ENCODE measurements at regions not wholly inside any gene's neighbourhood (a gene's known extent, or its start where the extent isn't known, plus 50 kb on each side); places are given as distances from the start of the nearest gene placed in this dataset.

DNA sequence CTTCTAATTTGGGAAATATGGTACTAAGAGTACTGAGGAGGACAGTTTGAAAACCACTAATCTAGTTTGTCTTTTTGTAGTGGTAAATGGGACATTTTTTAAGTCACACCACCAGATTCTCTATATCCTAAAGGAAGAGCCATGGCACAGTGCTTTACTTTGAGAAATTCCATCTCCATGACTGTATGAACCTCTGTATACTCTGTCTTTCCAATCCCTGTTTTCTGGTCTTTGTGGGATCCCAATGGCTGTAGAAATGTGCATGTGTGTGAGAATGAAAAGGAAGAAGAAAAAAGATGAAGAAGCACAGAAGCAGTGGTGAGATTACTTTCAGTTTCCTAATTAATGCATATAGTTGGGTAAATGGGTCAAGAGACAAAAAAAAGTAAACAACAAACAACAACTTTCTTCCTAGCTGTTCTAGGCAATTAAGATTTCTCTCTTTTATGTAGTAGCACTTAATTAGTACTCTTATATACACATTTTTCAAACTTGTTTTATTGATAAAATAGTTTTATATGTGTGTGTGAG, 141.2 kb upstream of the HCRTR2 start:
- H4K20me1 ChIP-seq (ENCODE audit: insufficient read depth, low read length), result no peaks in the 10 kb centered on the region
- H3K4me1 ChIP-seq (ENCODE audit: control insufficient read depth in 1 of 2, insufficient read depth in 2 of 2, low read length in 2 of 2), result peaks cover 19 to 28% of the 10 kb centered on the region in 2 donors
- H3K36me3 ChIP-seq (replicated peaks in 1 of 2; ENCODE audit: control insufficient read depth in 1 of 2, insufficient read depth in 2 of 2, low read length in 2 of 2), result no peaks in the 10 kb centered on the region
- peaks cover 0 to 4% of the 10 kb centered on the region in 2 donors for H3K36me3 Mint-ChIP-seq
- DNase-seq, result peak in 1 of 3 donors; percentile 14
- peak overlapping the region in 1 of 3 experiments; percentile 25 for H3K4me3 ChIP-seq (replicated peaks in 1 of 3; ENCODE audit: low read depth in 2 of 3, low read length in 3 of 3)
- peak overlapping the region; percentile 39 for H3K4me2 ChIP-seq (replicated peaks; ENCODE audit: extremely low read depth, low read length, poor library complexity, severe bottlenecking)
- H3K27me3 Mint-ChIP-seq (ENCODE audit: low read depth in 3 of 3), result peaks cover 0 to 3% (median 0%) of the 10 kb centered on the region in 3 donors
- H3K79me2 ChIP-seq (ENCODE audit: insufficient read depth, low read length), result no peaks in the 10 kb centered on the region
- H2AFZ ChIP-seq (ENCODE audit: insufficient read depth, low read depth, low read length, poor library complexity, severe bottlenecking), result no peak overlapping the region
- peak overlapping the region in 4 of 7 donors; percentile 7 to 65 (median 34) for H3K27ac Mint-ChIP-seq
- TF ChIP-seq CTCF (IDR thresholded peaks at IDR 0.05), result no peak
- H3K9ac ChIP-seq (ENCODE audit: insufficient read depth, low read length, poor library complexity, severe bottlenecking), result no peak overlapping the region
- no peaks in the 10 kb centered on the region for H3K9me3 ChIP-seq (replicated peaks in 1 of 2; ENCODE audit: control insufficient read depth in 1 of 2, insufficient read depth in 1 of 2, low read length in 2 of 2)
- peak overlapping the region in 1 of 2 donors; percentile 45 for H3K27ac ChIP-seq (ENCODE audit: low read depth in 1 of 2, low read length in 2 of 2)
- intact Hi-C loops (cut with micrococcal nuclease), result no loop called here
- peaks cover 29% of the 10 kb centered on the region for H3K4me1 Mint-ChIP-seq
- H3K9me3 Mint-ChIP-seq, result peaks cover 2 to 26% (median 10%) of the 10 kb centered on the region in 7 donors
- H3K27me3 ChIP-seq (ENCODE audit: control insufficient read depth in 2 of 2, insufficient read depth in 2 of 2, low read length in 2 of 2), result no peaks in the 10 kb centered on the region
- H3K4me3 Mint-ChIP-seq, result peak overlapping the region in 1 of 2 donors; percentile 41

GRCh38 chr6:55034752-55035151, 139.6 kb upstream of the HCRTR2 start:
- H3K36me3 Mint-ChIP-seq, result peaks cover 0 to 4% of the 10 kb centered on the region in 2 donors
- Histone ChIP-seq H3K9ac (ENCODE audit: insufficient read depth, low read length, poor library complexity, severe bottlenecking) (no peak overlapping the region), H3K27ac (ENCODE audit: low read depth in 1 of 2, low read length in 2 of 2) (no peak overlapping the region), H4K20me1 (ENCODE audit: insufficient read depth, low read length) (no peaks in the 10 kb centered on the region), H3K36me3 (replicated peaks in 1 of 2; ENCODE audit: control insufficient read depth in 1 of 2, insufficient read depth in 2 of 2, low read length in 2 of 2) (no peaks in the 10 kb centered on the region), H3K9me3 (replicated peaks in 1 of 2; ENCODE audit: control insufficient read depth in 1 of 2, insufficient read depth in 1 of 2, low read length in 2 of 2) (no peaks in the 10 kb centered on the region), H3K79me2 (ENCODE audit: insufficient read depth, low read length) (no peaks in the 10 kb centered on the region), H3K4me2 (replicated peaks; ENCODE audit: extremely low read depth, low read length, poor library complexity, severe bottlenecking) (peak overlapping the region; percentile 30), H3K4me1 (ENCODE audit: control insufficient read depth in 1 of 2, insufficient read depth in 2 of 2, low read length in 2 of 2) (peaks cover 23 to 36% of the 10 kb centered on the region in 2 donors), H2AFZ (ENCODE audit: insufficient read depth, low read depth, low read length, poor library complexity, severe bottlenecking) (no peak overlapping the region), H3K4me3 (replicated peaks in 1 of 3; ENCODE audit: low read depth in 2 of 3, low read length in 3 of 3) (no peak overlapping the region), H3K27me3 (ENCODE audit: control insufficient read depth in 2 of 2, insufficient read depth in 2 of 2, low read length in 2 of 2) (no peaks in the 10 kb centered on the region)
- peak in 2 of 3 donors; percentile 35 to 39 for DNase-seq
- peak overlapping the region in 3 of 7 donors; percentile 35 to 58 (median 51) for H3K27ac Mint-ChIP-seq
- intact Hi-C loops (cut with micrococcal nuclease), result no loop called here
- WGBS (ENCODE audit: insufficient coverage), result no CpG with 5 or more reads among the region's 3 CpGs
- H3K9me3 Mint-ChIP-seq, result peaks cover 2 to 18% (median 9%) of the 10 kb centered on the region in 7 donors
- H3K27me3 Mint-ChIP-seq (ENCODE audit: low read depth in 3 of 3), result peaks cover 0 to 3% (median 0%) of the 10 kb centered on the region in 3 donors
- no peak for TF ChIP-seq CTCF (IDR thresholded peaks at IDR 0.05)
- H3K4me1 Mint-ChIP-seq, result peaks cover 35% of the 10 kb centered on the region
- H3K4me3 Mint-ChIP-seq, result peak overlapping the region in 1 of 2 donors; percentile 26
